Sigmoid colon (tissue), 4 donors: ENCODE measurements at regions not wholly inside any gene's neighbourhood (a gene's known extent, or its start where the extent isn't known, plus 50 kb on each side); places are given as distances from the start of the nearest gene placed in this dataset.

Experiments used
- EP300 ChIP-seq, 4 donors: sonication (generic); formaldehyde crosslinking; IDR thresholded peaks; one replicate each; pipeline ENCODE4 v1.6.1; 2017; ENCODE audit warnings: antibody characterized with exemption in 4 of 4
- TF ChIP-seq, protein P1 (sequence below), 4 experiments: fragments of 450-650 bp in 3 of 4; fragments of 200-600 bp in 1 of 4; IDR thresholded peaks; one replicate each; pipeline ENCODE4 v1.5.1; 2016 to 2019; ENCODE audit warnings: antibody characterized with exemption in 4 of 4, mild to moderate bottlenecking in 3 of 4, moderate library complexity in 2 of 4

- TF ChIP-seq, protein P1, sequence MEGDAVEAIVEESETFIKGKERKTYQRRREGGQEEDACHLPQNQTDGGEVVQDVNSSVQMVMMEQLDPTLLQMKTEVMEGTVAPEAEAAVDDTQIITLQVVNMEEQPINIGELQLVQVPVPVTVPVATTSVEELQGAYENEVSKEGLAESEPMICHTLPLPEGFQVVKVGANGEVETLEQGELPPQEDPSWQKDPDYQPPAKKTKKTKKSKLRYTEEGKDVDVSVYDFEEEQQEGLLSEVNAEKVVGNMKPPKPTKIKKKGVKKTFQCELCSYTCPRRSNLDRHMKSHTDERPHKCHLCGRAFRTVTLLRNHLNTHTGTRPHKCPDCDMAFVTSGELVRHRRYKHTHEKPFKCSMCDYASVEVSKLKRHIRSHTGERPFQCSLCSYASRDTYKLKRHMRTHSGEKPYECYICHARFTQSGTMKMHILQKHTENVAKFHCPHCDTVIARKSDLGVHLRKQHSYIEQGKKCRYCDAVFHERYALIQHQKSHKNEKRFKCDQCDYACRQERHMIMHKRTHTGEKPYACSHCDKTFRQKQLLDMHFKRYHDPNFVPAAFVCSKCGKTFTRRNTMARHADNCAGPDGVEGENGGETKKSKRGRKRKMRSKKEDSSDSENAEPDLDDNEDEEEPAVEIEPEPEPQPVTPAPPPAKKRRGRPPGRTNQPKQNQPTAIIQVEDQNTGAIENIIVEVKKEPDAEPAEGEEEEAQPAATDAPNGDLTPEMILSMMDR (IDR thresholded peaks at IDR 0.05), result no peak
- no peak for TF ChIP-seq EP300 (IDR thresholded peaks at IDR 0.05)
These were observed 148.7 kb downstream of the AIPL1 start for GRCh38 chr17:6286233-6286632.
